ENCODE measurements at regions not wholly inside any gene's neighbourhood (a gene's known extent, or its start where the extent isn't known, plus 50 kb on each side); places are given as distances from the start of the nearest gene placed in this dataset.

GRCh38 chr4:14149176-14150053 lies 521.9 kb upstream of the BOD1L1 start:
- ChIA-PET POLR2A (no interaction called here), CTCF (no interaction called here)
- peaks cover 0 to 6% (median 0%) of the 10 kb centered on the region in 5 donors for H3K9me3 Mint-ChIP-seq
- Histone ChIP-seq H3K9me3 (ENCODE audit: low read length) (no peaks in the 10 kb centered on the region), H3K27me3 (ENCODE audit: insufficient read depth, low read length, poor library complexity, severe bottlenecking) (no peaks in the 10 kb centered on the region), H3K4me3 (ENCODE audit: low read length) (no peak overlapping the region), H3K4me1 (ENCODE audit: insufficient read depth, low read length) (no peaks in the 10 kb centered on the region), H3K36me3 (ENCODE audit: insufficient read depth, low read length) (no peaks in the 10 kb centered on the region), H3K27ac (ENCODE audit: low read depth, low read length) (no peak overlapping the region)
- no peak overlapping the region for H3K4me3 Mint-ChIP-seq
- DNase-seq = no peak
- H3K27me3 Mint-ChIP-seq = no peaks in the 10 kb centered on the region
- no peaks in the 10 kb centered on the region for H3K36me3 Mint-ChIP-seq
- no peaks in the 10 kb centered on the region for H3K4me1 Mint-ChIP-seq
- H3K27ac Mint-ChIP-seq = no peak overlapping the region

DNA sequence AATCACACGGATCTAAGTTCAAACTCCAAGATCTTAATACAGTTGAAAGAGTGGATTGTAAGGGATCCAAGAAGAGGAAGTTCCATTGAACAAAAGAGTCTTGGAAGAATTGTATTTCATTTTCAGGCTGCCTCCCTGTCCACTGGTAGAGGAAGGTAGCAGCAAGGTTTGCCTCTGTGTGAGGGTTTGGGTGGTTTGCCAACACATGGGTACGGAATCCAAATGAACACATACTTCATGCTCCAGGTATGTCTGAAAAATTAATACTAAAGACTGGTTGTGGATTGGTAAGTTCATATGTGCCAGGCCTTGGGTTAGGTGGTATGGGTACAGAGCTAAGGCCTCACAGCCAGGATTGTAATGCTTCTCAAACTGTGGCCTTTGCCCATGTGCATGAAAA lies 523.6 kb upstream of the BOD1L1 start:
- Histone ChIP-seq H3K27me3 (ENCODE audit: insufficient read depth, low read length, poor library complexity, severe bottlenecking) (no peaks in the 10 kb centered on the region), H3K27ac (ENCODE audit: low read depth, low read length) (no peak overlapping the region), H3K9me3 (ENCODE audit: low read length) (no peaks in the 10 kb centered on the region), H3K4me1 (ENCODE audit: insufficient read depth, low read length) (no peaks in the 10 kb centered on the region), H3K36me3 (ENCODE audit: insufficient read depth, low read length) (no peaks in the 10 kb centered on the region), H3K4me3 (ENCODE audit: low read length) (no peak overlapping the region)
- ChIA-PET POLR2A (no interaction called here), CTCF (no interaction called here)
- Mint-ChIP-seq H3K9me3 (peaks cover 0 to 6% (median 0%) of the 10 kb centered on the region in 5 donors), H3K36me3 (no peaks in the 10 kb centered on the region), H3K4me1 (no peaks in the 10 kb centered on the region), H3K27me3 (no peaks in the 10 kb centered on the region), H3K4me3 (no peak overlapping the region), H3K27ac (no peak overlapping the region)
- DNase-seq = no peak

GRCh38 chr4:14152834-14153519 lies 525.5 kb upstream of the BOD1L1 start:
- H3K27me3 ChIP-seq (ENCODE audit: insufficient read depth, low read length, poor library complexity, severe bottlenecking) = no peaks in the 10 kb centered on the region
- H3K36me3 ChIP-seq (ENCODE audit: insufficient read depth, low read length) = no peaks in the 10 kb centered on the region
- ChIA-PET CTCF (no interaction called here), POLR2A (no interaction called here)
- no peaks in the 10 kb centered on the region for H3K4me1 ChIP-seq (ENCODE audit: insufficient read depth, low read length)
- no peaks in the 10 kb centered on the region for H3K27me3 Mint-ChIP-seq
- peaks cover 0 to 6% (median 0%) of the 10 kb centered on the region in 5 donors for H3K9me3 Mint-ChIP-seq
- no peaks in the 10 kb centered on the region for H3K9me3 ChIP-seq (ENCODE audit: low read length)
- DNase-seq = no peak
- no peak overlapping the region for H3K4me3 Mint-ChIP-seq
- no peak overlapping the region for H3K4me3 ChIP-seq (ENCODE audit: low read length)
- H3K27ac ChIP-seq (ENCODE audit: low read depth, low read length) = no peak overlapping the region
- H3K36me3 Mint-ChIP-seq = no peaks in the 10 kb centered on the region
- H3K4me1 Mint-ChIP-seq = no peaks in the 10 kb centered on the region
- no peak overlapping the region for H3K27ac Mint-ChIP-seq

DNA sequence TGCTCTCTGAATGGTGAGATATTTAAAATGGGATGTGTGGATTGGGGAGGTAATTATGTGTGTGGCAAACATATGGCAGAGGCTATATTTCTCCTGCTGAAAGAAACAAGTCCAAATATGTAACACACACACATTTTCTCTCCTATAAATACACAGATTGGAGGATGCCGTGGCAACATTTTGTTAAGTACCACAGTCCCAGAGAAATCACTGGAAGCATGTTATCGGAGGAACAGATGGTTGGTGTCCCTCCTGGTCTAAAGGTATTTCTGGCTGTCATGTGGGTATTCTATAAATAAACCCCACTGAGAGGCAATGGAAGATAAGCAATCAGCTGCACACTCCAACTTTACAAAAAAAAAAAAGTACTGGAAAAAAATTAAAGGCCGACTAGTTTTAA lies 528.3 kb upstream of the BOD1L1 start:
- Histone ChIP-seq H3K4me1 (ENCODE audit: insufficient read depth, low read length) (no peaks in the 10 kb centered on the region), H3K27me3 (ENCODE audit: insufficient read depth, low read length, poor library complexity, severe bottlenecking) (no peaks in the 10 kb centered on the region), H3K9me3 (ENCODE audit: low read length) (no peaks in the 10 kb centered on the region), H3K4me3 (ENCODE audit: low read length) (no peak overlapping the region), H3K36me3 (ENCODE audit: insufficient read depth, low read length) (no peaks in the 10 kb centered on the region), H3K27ac (ENCODE audit: low read depth, low read length) (no peak overlapping the region)
- Mint-ChIP-seq H3K27ac (no peak overlapping the region), H3K36me3 (no peaks in the 10 kb centered on the region), H3K4me3 (no peak overlapping the region), H3K9me3 (peaks cover 0 to 3% (median 0%) of the 10 kb centered on the region in 5 donors), H3K27me3 (no peaks in the 10 kb centered on the region), H3K4me1 (no peaks in the 10 kb centered on the region)
- ChIA-PET POLR2A (no interaction called here), CTCF (no interaction called here)
- DNase-seq = no peak

DNA sequence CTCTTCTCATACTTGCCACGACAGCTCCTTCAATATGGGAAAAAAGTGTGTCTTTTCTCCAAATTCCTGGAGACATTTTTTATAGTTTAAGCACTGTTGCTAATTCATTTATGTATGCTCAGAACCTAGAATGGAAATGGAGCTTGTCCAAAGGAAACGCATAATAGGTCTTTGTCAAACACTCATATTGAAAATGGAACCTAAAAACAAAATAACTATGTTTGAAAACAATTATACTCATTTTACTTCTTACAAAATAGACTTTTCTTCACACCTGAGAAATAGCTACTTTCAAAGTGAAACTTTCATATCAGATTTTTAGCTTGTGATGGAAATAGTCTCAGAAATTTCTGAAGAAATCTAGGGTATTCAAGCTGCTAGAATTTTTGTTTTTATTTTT lies 529.7 kb upstream of the BOD1L1 start:
- H3K27me3 ChIP-seq (ENCODE audit: insufficient read depth, low read length, poor library complexity, severe bottlenecking) = no peaks in the 10 kb centered on the region
- Mint-ChIP-seq H3K4me3 (no peak overlapping the region), H3K36me3 (no peaks in the 10 kb centered on the region), H3K4me1 (no peaks in the 10 kb centered on the region), H3K27me3 (no peaks in the 10 kb centered on the region), H3K9me3 (no peaks in the 10 kb centered on the region), H3K27ac (no peak overlapping the region)
- H3K27ac ChIP-seq (ENCODE audit: low read depth, low read length) = no peak overlapping the region
- ChIA-PET CTCF (no interaction called here), POLR2A (no interaction called here)
- no peaks in the 10 kb centered on the region for H3K36me3 ChIP-seq (ENCODE audit: insufficient read depth, low read length)
- H3K4me1 ChIP-seq (ENCODE audit: insufficient read depth, low read length) = no peaks in the 10 kb centered on the region
- no peak for DNase-seq
- no peak overlapping the region for H3K4me3 ChIP-seq (ENCODE audit: low read length)
- no peaks in the 10 kb centered on the region for H3K9me3 ChIP-seq (ENCODE audit: low read length)

DNA sequence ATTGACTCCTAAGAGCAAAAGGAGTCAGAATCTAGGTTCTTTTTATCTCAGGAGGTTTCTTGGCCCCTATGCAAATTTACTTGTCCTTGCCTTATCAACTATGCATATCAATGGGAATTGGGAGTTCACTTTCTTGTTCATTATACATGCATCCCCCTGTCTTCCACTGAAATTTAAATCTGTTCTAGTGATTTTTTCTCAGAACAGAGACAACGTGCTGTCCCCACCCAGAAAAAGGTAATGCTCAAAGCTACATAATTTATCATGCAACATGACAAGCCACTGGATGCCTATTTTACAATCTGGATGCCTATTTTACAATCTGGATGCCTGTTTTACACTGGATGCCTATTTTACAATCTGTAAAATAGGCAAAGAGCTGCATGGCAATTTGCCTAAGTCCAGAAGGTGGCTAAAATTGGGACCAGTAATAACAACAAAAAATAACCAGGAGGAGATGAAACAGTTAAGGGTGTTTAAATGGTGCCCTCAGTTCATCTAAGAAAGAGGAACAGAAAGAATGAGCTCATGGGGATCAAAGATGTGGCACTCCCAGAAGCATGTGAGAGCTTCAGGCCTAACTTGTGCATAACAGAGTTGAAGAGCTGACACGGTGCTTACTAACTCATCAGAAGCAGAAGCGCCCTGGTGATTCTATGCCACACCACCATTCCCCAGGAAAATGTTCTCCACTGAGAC lies 537.8 kb upstream of the BOD1L1 start:
- ChIA-PET POLR2A (no interaction called here), CTCF (no interaction called here)
- Histone ChIP-seq H3K9me3 (ENCODE audit: low read length) (no peaks in the 10 kb centered on the region), H3K36me3 (ENCODE audit: insufficient read depth, low read length) (no peaks in the 10 kb centered on the region), H3K4me3 (ENCODE audit: low read length) (no peak overlapping the region), H3K27ac (ENCODE audit: low read depth, low read length) (no peak overlapping the region), H3K4me1 (ENCODE audit: insufficient read depth, low read length) (no peaks in the 10 kb centered on the region), H3K27me3 (ENCODE audit: insufficient read depth, low read length, poor library complexity, severe bottlenecking) (no peaks in the 10 kb centered on the region)
- no peaks in the 10 kb centered on the region for H3K4me1 Mint-ChIP-seq
- no peaks in the 10 kb centered on the region for H3K36me3 Mint-ChIP-seq
- H3K27me3 Mint-ChIP-seq = no peaks in the 10 kb centered on the region
- H3K27ac Mint-ChIP-seq = no peak overlapping the region
- H3K4me3 Mint-ChIP-seq = no peak overlapping the region
- peaks cover 0 to 1% (median 0%) of the 10 kb centered on the region in 5 donors for H3K9me3 Mint-ChIP-seq
- no peak for DNase-seq

- H3K4me1 Mint-ChIP-seq = no peaks in the 10 kb centered on the region
- H3K4me3 Mint-ChIP-seq = no peak overlapping the region
- H3K9me3 ChIP-seq (ENCODE audit: low read length) = no peaks in the 10 kb centered on the region
- no peaks in the 10 kb centered on the region for H3K36me3 ChIP-seq (ENCODE audit: insufficient read depth, low read length)
- CTCF ChIA-PET = interaction anchor here (1.3 kb wide), 1 partner anchor 47 kb away, joined by 3 read pairs; no protein-coding TSS in a partner anchor
- no peak for DNase-seq
- no peak overlapping the region for H3K27ac ChIP-seq (ENCODE audit: low read depth, low read length)
- peaks cover 0 to 1% (median 0%) of the 10 kb centered on the region in 5 donors for H3K9me3 Mint-ChIP-seq
- no peaks in the 10 kb centered on the region for H3K27me3 ChIP-seq (ENCODE audit: insufficient read depth, low read length, poor library complexity, severe bottlenecking)
- POLR2A ChIA-PET = no interaction called here
- no peaks in the 10 kb centered on the region for H3K4me1 ChIP-seq (ENCODE audit: insufficient read depth, low read length)
- peaks cover 0 to 2% of the 10 kb centered on the region in 2 donors for H3K27me3 Mint-ChIP-seq
- H3K4me3 ChIP-seq (ENCODE audit: low read length) = no peak overlapping the region
- H3K27ac Mint-ChIP-seq = no peak overlapping the region
- peaks cover 0 to 4% (median 0%) of the 10 kb centered on the region in 3 donors for H3K36me3 Mint-ChIP-seq
These were observed 540.5 kb upstream of the BOD1L1 start for GRCh38 chr4:14167876-14168510.

GRCh38 chr4:14168919-14169318 lies 541.4 kb upstream of the BOD1L1 start:
- DNase-seq = no peak
- Mint-ChIP-seq H3K27me3 (peaks cover 0 to 2% of the 10 kb centered on the region in 2 donors), H3K4me3 (no peak overlapping the region), H3K9me3 (peaks cover 0 to 1% (median 0%) of the 10 kb centered on the region in 5 donors), H3K36me3 (peaks cover 0 to 4% (median 0%) of the 10 kb centered on the region in 3 donors), H3K27ac (no peak overlapping the region), H3K4me1 (no peaks in the 10 kb centered on the region)
- Histone ChIP-seq H3K4me1 (ENCODE audit: insufficient read depth, low read length) (no peaks in the 10 kb centered on the region), H3K27ac (ENCODE audit: low read depth, low read length) (no peak overlapping the region), H3K36me3 (ENCODE audit: insufficient read depth, low read length) (no peaks in the 10 kb centered on the region), H3K9me3 (ENCODE audit: low read length) (no peaks in the 10 kb centered on the region), H3K4me3 (ENCODE audit: low read length) (no peak overlapping the region), H3K27me3 (ENCODE audit: insufficient read depth, low read length, poor library complexity, severe bottlenecking) (no peaks in the 10 kb centered on the region)
- ChIA-PET POLR2A (no interaction called here), CTCF (interaction anchor here (1.3 kb wide), 1 partner anchor 46 kb away, joined by 3 read pairs; no protein-coding TSS in a partner anchor)

All from CD8-positive, alpha-beta memory T cell (primary cell).